Stimulated activated CD4-positive, alpha-beta T cell treated with anti-CD3 and anti-CD28 coated beads, Interleukin-15, amount 100 ng/mL, for 48 hours (primary cell): ENCODE measurements at regions not wholly inside any gene's neighbourhood (a gene's known extent, or its start where the extent isn't known, plus 50 kb on each side); places are given as distances from the start of the nearest gene placed in this dataset.
"Not testable (repeated sequence)": the region's sequence is repeated elsewhere in the genome, so short reads cannot be mapped to it uniquely, and the experiment has no call there.

ENCODE experiments used
- DNase-seq, 2 donors: peaks; one replicate each; pipeline ENCODE4 v3.0.0-alpha.2; 2020; ENCODE audit warnings: low read depth in 2 of 2

DNA sequence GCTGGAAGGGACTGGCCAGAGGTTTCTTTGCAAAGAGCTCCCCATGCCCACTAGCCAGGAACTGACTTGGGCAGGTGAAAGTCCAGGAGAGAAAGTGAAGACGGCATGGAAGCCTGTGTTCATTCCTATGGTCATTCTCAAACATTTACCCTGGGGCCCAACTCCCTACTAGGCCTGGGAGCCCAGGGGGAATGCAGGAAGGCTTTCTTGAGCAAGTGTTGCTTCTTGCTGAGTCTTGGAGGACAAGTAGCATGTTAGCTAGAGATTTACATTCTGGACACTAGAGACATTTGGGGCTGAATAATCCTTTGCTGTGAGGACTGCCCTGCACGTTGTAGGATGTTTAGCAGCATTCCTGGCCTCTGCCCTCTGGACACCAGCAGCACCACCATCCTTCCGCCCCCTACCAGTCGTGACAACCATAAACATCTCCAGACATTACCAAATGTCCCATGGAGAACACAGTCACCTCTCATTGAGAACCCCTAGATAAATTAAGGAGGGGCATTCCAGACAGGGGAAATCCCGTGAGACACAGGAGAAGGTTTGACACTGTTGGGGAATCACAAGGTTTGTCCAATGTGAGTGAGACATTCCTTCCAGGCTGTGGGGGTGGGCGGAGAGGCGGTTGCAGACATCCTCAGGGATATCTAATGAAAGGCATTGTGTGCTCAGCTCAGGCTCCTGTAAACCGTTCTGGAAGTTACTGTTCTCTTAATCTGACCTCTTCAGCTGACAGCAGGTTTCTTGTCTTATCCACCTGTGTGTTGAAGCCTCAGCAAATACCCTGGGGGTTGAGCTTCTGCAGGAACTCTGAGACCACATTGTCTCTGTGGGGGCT, 236.2 kb downstream of the TLE3 start:
- DNase-seq, result no peak

DNA sequence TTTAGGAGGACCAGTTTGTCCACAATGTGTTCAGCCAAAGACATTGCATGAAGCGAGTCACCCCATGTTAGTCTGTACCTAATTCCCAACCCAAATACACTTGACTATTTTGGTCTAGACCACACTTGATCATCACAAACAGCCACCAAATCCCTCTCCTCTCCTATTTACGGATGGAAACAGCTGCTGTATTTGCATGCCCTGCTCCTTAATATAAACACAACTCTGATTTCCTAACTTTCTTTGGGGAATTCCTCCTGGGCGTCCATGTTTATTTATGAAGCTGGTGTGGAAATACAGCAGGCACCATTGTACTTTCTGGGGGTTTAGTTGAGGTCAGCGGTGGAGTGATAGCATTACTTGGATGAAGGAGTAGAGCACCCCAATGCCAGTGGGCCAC, 235.2 kb downstream of the TLE3 start:
- no peak for DNase-seq

DNA sequence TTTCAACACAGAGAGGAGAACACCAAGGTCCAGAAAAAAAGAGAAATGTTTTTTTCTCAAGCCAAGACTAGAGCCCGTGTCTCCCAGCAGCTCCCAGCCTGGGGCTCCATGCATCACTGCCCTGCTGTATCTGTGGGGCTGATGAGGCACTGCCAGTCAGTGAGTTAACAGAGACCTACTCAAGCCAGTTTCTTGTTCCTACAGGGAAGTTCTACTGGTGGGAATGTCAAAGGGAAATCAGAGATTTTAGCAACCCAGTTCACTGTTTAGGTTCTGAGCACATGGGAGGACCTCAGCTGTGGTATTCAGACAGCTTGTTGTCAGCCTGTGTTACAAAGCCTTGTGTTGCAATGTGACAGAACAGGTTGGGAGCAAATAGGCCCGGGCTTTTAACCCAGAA, 234.3 kb downstream of the TLE3 start:
- DNase-seq, result no peak

- DNase-seq, result no peak
Measured at GRCh38 chr15:69865369-69865768, 232.3 kb downstream of the TLE3 start.

DNA sequence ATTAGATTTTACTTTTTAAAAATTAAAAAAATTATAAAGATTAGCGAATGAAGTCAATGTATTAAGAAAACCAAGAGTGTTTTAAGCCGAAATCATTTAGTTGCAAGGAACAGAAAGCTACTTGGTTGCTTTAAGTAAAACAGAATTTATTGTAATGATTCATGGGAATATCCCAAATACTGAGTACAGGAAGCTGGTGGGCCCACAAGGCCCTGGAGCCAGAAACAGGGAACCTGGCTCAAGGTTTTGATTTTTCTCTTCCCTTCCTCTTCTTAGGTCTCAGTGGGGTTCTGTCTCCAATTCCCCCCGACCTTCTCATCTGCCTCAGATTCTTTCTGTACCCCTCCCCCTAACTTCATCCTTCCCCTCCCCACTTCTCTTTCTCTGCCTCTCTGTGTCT, 229.0 kb downstream of the TLE3 start:
- no peak for DNase-seq

- no peak for DNase-seq
Measured at GRCh38 chr15:69869291-69869690, 228.4 kb downstream of the TLE3 start.

DNA sequence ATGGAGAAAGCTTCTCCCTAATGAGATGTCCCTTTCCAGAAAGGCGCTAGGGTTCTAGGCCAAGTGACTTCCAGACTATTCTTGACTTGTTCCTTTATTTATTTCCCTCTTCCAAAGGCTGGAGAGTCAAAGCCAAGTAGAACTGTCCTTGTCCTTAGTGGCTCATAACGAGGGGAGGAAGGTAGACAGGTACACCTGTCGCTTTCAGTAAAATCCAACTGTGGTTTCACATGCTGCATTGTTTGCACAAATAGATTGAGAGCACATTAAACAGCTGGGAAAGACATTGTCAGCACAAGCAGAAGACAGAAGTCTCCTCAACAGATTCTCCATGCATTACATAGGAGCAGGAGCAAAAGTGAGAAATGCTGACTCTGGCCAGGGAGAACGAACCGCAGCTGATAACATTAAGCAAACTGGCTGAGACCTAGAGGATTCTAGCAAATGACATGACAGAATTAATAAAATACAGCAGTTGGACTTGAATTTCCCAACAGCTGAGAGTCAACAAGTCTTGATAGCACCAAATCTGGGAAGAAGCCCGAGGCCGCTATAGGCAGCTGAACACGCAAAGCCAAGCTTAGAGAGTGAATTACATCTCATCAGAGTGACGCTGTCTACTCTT, 227.7 kb downstream of the TLE3 start:
- no peak for DNase-seq

GRCh38 chr15:69871511-69872134, 226.1 kb downstream of the TLE3 start:
- no peak for DNase-seq

GRCh38 chr15:69873807-69874206, 223.9 kb downstream of the TLE3 start:
- no peak for DNase-seq

DNA sequence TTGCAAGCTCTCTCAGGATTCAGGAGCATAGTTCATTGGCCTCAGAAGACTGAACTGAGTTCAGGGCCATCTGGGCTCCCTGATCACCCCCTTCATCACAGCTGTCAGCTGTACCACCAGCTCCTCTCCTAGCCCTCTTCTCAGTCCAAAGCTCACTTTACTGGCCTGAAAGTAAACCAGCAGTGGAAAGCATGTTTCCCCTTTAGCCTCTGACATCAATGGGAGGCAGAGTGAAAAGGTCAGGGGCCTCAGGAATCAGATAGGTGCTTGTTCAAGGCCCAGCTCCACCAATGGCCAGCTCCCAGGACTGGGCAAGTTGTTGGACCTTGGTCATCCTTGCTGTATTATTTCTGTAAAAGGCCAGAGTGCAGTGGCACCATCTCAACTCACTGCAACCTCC, 223.4 kb downstream of the TLE3 start:
- DNase-seq, result no peak

DNA sequence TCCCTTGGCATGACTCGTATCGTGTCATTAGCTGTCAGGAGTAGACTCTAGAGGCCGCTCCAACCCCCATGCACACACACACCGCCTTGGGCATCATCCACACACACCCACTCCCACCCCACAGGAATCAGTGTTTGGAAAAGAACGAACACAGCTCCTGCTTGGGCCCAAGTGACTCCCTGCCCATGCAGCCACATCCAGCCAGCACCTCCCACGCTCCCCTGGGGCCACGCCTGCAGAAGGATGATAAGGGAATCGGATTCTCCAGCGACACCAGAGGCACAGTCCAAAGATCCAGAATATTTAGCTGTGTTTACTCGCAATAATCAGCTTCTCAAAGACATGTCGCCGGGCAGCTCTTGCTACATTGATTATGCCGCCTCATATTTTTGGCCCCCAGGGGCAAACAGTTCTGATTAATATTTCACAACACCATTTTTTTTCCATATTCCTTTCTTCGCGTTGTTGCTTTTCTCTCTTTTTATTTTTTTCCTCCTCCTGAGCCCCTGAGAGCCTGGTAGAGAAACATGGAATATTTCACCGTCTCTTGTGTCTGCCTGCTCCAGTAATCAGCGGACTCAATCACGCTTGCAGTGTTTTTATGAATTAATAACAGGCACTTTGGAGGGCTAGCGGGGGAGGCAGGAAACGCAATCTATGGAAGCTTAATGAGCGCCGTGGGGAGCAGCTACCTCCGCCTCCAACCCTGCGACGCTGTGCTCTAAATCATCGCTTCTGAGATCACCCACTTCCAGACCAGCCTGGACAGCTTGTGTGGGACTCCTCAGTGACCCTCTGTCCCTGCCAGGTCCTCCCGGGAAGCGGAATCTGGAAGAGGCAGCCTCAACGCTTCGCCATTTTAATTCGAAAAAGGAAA, 221.4 kb downstream of the TLE3 start:
- no peak for DNase-seq

- DNase-seq, result not testable (repeated sequence)
Measured at GRCh38 chr15:69879963-69880362, 217.8 kb downstream of the TLE3 start.

GRCh38 chr15:69880571-69881301, 217.0 kb downstream of the TLE3 start:
- DNase-seq, result no peak

DNA sequence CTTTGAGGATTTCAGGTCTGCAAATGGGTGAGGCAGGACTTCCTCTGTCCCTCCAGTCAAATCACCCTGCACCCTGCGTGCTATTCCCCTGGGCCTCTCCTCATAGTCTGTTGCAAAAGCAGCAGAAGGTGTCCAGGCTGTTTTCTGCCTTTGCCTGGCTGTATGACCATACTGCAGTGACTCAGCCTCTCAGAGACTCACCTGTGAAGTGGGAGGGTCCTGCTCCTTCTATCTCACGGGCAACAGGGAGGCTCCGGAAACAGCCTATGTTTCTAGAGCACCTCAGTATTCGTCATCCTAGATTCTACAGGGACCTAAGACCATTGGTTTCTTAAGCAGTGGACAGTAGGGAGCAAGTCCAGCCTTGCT, 216.4 kb downstream of the TLE3 start:
- no peak for DNase-seq

DNA sequence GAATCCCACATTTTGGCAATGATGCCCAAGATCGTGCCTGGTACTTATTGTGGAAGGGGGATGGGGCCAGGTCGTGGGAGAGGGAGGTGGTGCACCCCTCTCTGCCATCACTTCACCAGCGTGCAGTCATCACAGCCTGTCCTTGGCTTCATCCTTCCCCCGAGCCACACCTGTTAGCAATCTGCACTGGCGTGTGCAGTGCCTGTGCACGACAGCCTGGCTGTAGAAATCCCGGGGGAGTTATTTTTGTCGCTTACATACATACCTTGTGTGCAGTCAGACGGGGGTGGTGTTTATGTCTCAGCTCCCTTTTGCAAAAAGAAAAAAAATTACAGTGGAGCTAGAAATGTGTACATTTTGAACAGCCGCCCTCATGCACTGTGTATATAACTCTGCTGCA, 216.0 kb downstream of the TLE3 start:
- DNase-seq, result no peak

GRCh38 chr15:69883306-69883705, 214.4 kb downstream of the TLE3 start:
- DNase-seq, result no peak

- no peak for DNase-seq
Measured at GRCh38 chr15:69885173-69885955, 212.4 kb downstream of the TLE3 start.

DNA sequence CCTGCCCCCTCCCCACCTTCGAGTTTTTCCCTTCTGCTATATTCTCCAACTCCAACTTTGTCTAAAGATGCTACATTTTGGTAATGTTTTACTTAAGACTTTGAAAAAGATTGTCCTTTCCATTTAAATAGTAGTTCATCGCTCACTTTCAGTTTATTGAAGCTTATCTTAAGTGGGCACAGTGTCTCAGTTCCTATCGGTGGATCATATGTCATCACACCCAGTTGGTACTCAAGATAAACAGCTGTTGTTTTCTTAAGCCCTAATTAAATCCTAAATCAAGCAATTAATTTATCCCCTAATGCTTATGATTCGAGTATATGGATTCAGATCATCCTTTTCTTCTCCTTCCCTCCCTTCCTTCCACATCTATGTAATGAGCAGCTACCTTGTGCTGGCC, 210.7 kb downstream of the TLE3 start:
- no peak for DNase-seq

- DNase-seq, result no peak
Measured at GRCh38 chr15:69887553-69887952, 210.2 kb downstream of the TLE3 start.

DNA sequence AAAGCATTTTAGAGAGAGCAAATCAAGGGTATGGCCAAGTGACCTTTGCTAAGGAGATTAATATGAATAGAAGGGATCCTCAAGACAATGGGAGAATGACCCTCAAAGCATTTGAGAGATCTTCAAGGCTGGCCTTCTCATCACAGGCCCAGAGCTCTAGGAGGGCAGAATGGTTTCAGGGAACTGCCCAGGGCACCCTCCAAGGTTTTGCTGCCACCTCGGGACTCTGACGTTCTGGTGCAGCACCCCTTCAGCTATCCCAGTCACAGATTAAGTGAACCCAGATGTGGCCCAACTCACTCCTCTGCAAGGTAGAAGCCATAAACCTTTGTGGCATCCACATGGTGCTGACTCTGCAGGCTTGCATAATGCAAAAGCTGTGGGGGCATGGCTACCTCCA, 209.3 kb downstream of the TLE3 start:
- DNase-seq, result no peak

GRCh38 chr15:69891070-69891536, 206.6 kb downstream of the TLE3 start:
- no peak for DNase-seq
